ENCODE measurements at regions not wholly inside any gene's neighbourhood (a gene's known extent, or its start where the extent isn't known, plus 50 kb on each side); places are given as distances from the start of the nearest gene placed in this dataset.

GRCh38 chr5:91950328-91950727, 567.2 kb upstream of the ARRDC3 start:
- H4K20me1 ChIP-seq (ENCODE audit: control insufficient read depth, extremely low read depth, insufficient read depth, low read length): no peaks in the 10 kb centered on the region
- H3K9me3 ChIP-seq (ENCODE audit: control insufficient read depth, insufficient read depth, low read depth, low read length): no peaks in the 10 kb centered on the region
- H3K9ac ChIP-seq (ENCODE audit: insufficient read depth, low read length): no peak overlapping the region
- no peak for DNase-seq (ENCODE audit: low read depth in 2 of 2)
- H3K36me3 ChIP-seq (ENCODE audit: control insufficient read depth, insufficient read depth, low read length): no peaks in the 10 kb centered on the region
- H3K4me3 ChIP-seq (replicated peaks in 1 of 4; ENCODE audit: control extremely low read depth in 1 of 4, insufficient read depth in 1 of 4, low read depth in 3 of 4, low read length in 4 of 4): no peak overlapping the region
- H2AFZ ChIP-seq (ENCODE audit: low read length): no peak overlapping the region
- H3K27me3 ChIP-seq (ENCODE audit: control insufficient read depth, insufficient read depth, low read length): no peaks in the 10 kb centered on the region
- H3K27ac ChIP-seq (ENCODE audit: insufficient read depth, low read length): no peak overlapping the region
- no peak for TF ChIP-seq CTCF (conservative IDR thresholded peaks at IDR 0.05 in 1 of 2, IDR thresholded peaks at IDR 0.05 in 1 of 2; ENCODE audit: low read depth in 1 of 2, low read length in 2 of 2)
- no peak for TF ChIP-seq EZH2 (IDR thresholded peaks at IDR 0.05; ENCODE audit: low read length, missing control alignments)
- no peak overlapping the region for H3K4me2 ChIP-seq (ENCODE audit: extremely low read depth, insufficient read depth, low read length)
- H3K79me2 ChIP-seq (ENCODE audit: control insufficient read depth, insufficient read depth, low read length): no peaks in the 10 kb centered on the region
- H3K4me1 ChIP-seq (ENCODE audit: control insufficient read depth, extremely low read depth, insufficient read depth, low read length): no peaks in the 10 kb centered on the region

GRCh38 chr5:91946870-91947269, 563.8 kb upstream of the ARRDC3 start:
- TF ChIP-seq CTCF (conservative IDR thresholded peaks at IDR 0.05 in 1 of 2, IDR thresholded peaks at IDR 0.05 in 1 of 2; ENCODE audit: low read depth in 1 of 2, low read length in 2 of 2) (no peak), EZH2 (IDR thresholded peaks at IDR 0.05; ENCODE audit: low read length, missing control alignments) (no peak)
- DNase-seq (ENCODE audit: low read depth in 2 of 2): no peak
- no peak overlapping the region for H2AFZ ChIP-seq (ENCODE audit: low read length)
- H3K36me3 ChIP-seq (ENCODE audit: control insufficient read depth, insufficient read depth, low read length): no peaks in the 10 kb centered on the region
- no peaks in the 10 kb centered on the region for H3K27me3 ChIP-seq (ENCODE audit: control insufficient read depth, insufficient read depth, low read length)
- no peak overlapping the region for H3K27ac ChIP-seq (ENCODE audit: insufficient read depth, low read length)
- H3K4me2 ChIP-seq (ENCODE audit: extremely low read depth, insufficient read depth, low read length): no peak overlapping the region
- no peaks in the 10 kb centered on the region for H3K4me1 ChIP-seq (ENCODE audit: control insufficient read depth, extremely low read depth, insufficient read depth, low read length)
- H3K79me2 ChIP-seq (ENCODE audit: control insufficient read depth, insufficient read depth, low read length): no peaks in the 10 kb centered on the region
- no peaks in the 10 kb centered on the region for H4K20me1 ChIP-seq (ENCODE audit: control insufficient read depth, extremely low read depth, insufficient read depth, low read length)
- H3K4me3 ChIP-seq (replicated peaks in 1 of 4; ENCODE audit: control extremely low read depth in 1 of 4, insufficient read depth in 1 of 4, low read depth in 3 of 4, low read length in 4 of 4): no peak overlapping the region
- no peak overlapping the region for H3K9ac ChIP-seq (ENCODE audit: insufficient read depth, low read length)
- H3K9me3 ChIP-seq (ENCODE audit: control insufficient read depth, insufficient read depth, low read depth, low read length): no peaks in the 10 kb centered on the region

GRCh38 chr5:91941588-91941987, 558.5 kb upstream of the ARRDC3 start:
- DNase-seq (ENCODE audit: low read depth in 2 of 2): no peak
- H3K9me3 ChIP-seq (ENCODE audit: control insufficient read depth, insufficient read depth, low read depth, low read length): no peaks in the 10 kb centered on the region
- H3K9ac ChIP-seq (ENCODE audit: insufficient read depth, low read length): no peak overlapping the region
- H3K36me3 ChIP-seq (ENCODE audit: control insufficient read depth, insufficient read depth, low read length): no peaks in the 10 kb centered on the region
- no peak overlapping the region for H3K4me3 ChIP-seq (replicated peaks in 1 of 4; ENCODE audit: control extremely low read depth in 1 of 4, insufficient read depth in 1 of 4, low read depth in 3 of 4, low read length in 4 of 4)
- H3K27me3 ChIP-seq (ENCODE audit: control insufficient read depth, insufficient read depth, low read length): no peaks in the 10 kb centered on the region
- TF ChIP-seq EZH2 (IDR thresholded peaks at IDR 0.05; ENCODE audit: low read length, missing control alignments): no peak
- no peak for TF ChIP-seq CTCF (conservative IDR thresholded peaks at IDR 0.05 in 1 of 2, IDR thresholded peaks at IDR 0.05 in 1 of 2; ENCODE audit: low read depth in 1 of 2, low read length in 2 of 2)
- H4K20me1 ChIP-seq (ENCODE audit: control insufficient read depth, extremely low read depth, insufficient read depth, low read length): no peaks in the 10 kb centered on the region
- H3K4me1 ChIP-seq (ENCODE audit: control insufficient read depth, extremely low read depth, insufficient read depth, low read length): no peaks in the 10 kb centered on the region
- no peak overlapping the region for H2AFZ ChIP-seq (ENCODE audit: low read length)
- no peak overlapping the region for H3K4me2 ChIP-seq (ENCODE audit: extremely low read depth, insufficient read depth, low read length)
- H3K79me2 ChIP-seq (ENCODE audit: control insufficient read depth, insufficient read depth, low read length): no peaks in the 10 kb centered on the region
- no peak overlapping the region for H3K27ac ChIP-seq (ENCODE audit: insufficient read depth, low read length)

Measured in fibroblast of lung (primary cell).